ENCODE measurements at regions not wholly inside any gene's neighbourhood (a gene's known extent, or its start where the extent isn't known, plus 50 kb on each side); places are given as distances from the start of the nearest gene placed in this dataset.

- TF ChIP-seq, protein P1, sequence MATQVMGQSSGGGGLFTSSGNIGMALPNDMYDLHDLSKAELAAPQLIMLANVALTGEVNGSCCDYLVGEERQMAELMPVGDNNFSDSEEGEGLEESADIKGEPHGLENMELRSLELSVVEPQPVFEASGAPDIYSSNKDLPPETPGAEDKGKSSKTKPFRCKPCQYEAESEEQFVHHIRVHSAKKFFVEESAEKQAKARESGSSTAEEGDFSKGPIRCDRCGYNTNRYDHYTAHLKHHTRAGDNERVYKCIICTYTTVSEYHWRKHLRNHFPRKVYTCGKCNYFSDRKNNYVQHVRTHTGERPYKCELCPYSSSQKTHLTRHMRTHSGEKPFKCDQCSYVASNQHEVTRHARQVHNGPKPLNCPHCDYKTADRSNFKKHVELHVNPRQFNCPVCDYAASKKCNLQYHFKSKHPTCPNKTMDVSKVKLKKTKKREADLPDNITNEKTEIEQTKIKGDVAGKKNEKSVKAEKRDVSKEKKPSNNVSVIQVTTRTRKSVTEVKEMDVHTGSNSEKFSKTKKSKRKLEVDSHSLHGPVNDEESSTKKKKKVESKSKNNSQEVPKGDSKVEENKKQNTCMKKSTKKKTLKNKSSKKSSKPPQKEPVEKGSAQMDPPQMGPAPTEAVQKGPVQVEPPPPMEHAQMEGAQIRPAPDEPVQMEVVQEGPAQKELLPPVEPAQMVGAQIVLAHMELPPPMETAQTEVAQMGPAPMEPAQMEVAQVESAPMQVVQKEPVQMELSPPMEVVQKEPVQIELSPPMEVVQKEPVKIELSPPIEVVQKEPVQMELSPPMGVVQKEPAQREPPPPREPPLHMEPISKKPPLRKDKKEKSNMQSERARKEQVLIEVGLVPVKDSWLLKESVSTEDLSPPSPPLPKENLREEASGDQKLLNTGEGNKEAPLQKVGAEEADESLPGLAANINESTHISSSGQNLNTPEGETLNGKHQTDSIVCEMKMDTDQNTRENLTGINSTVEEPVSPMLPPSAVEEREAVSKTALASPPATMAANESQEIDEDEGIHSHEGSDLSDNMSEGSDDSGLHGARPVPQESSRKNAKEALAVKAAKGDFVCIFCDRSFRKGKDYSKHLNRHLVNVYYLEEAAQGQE (IDR thresholded peaks at IDR 0.05; ENCODE audit: borderline replicate concordance) = no peak
- TF ChIP-seq, protein P1 (CRISPR knock-in tag; IDR thresholded peaks at IDR 0.05; ENCODE audit: low read depth) = no peak
- TF ChIP-seq HDAC3 (IDR thresholded peaks at IDR 0.05; ENCODE audit: borderline replicate concordance, partially characterized antibody) (no peak), IRF1 (CRISPR knock-in tag; IDR thresholded peaks at IDR 0.05; ENCODE audit: borderline replicate concordance) (no peak), MECOM (CRISPR knock-in tag; IDR thresholded peaks at IDR 0.05) (no peak)
Measured at GRCh38 chr20:29741594-29741893, 1515.9 kb upstream of the DEFB115 start (continued).
